H54 (cell line): ENCODE measurements at regions not wholly inside any gene's neighbourhood (a gene's known extent, or its start where the extent isn't known, plus 50 kb on each side); places are given as distances from the start of the nearest gene placed in this dataset.

Experiments used
- DNase-seq: peaks from one replicate; pipeline ENCODE4 v3.0.0; 2011; ENCODE audit warnings: low spot score, mixed read lengths; ENCODE audit not compliant: insufficient read length
- FAIRE-seq: peaks from 3 replicates; lab custom pipeline; 2011; peaks lifted over from hg19 to GRCh38; lab: Jason Lieb, UNC
- POLR2A ChIP-seq: IDR thresholded peaks from 2 replicates; pipeline ENCODE4 v1.6.1; 2011; ENCODE audit warnings: low read depth, mild to moderate bottlenecking, low read length

- FAIRE-seq (no peak), DNase-seq (no peak)
- no peak for TF ChIP-seq POLR2A
Observed at GRCh38 chr18:29321561-29321960, 1144.6 kb upstream of the CDH2 start.

GRCh38 chr18:29313312-29313711, 1136.4 kb upstream of the CDH2 start:
- TF ChIP-seq POLR2A, result no peak
- FAIRE-seq (no peak), DNase-seq (no peak)

- FAIRE-seq (no peak), DNase-seq (no peak)
- TF ChIP-seq POLR2A, result no peak
Observed at GRCh38 chr18:29311580-29311979, 1134.7 kb upstream of the CDH2 start.

- no peak for TF ChIP-seq POLR2A
- FAIRE-seq, result no peak
- DNase-seq, result no peak
Observed at GRCh38 chr18:29309366-29309765, 1132.4 kb upstream of the CDH2 start.

GRCh38 chr18:29307982-29308381, 1131.1 kb upstream of the CDH2 start:
- no peak for TF ChIP-seq POLR2A
- DNase-seq, result no peak
- no peak for FAIRE-seq

GRCh38 chr18:29307231-29307630, 1130.3 kb upstream of the CDH2 start:
- FAIRE-seq, result no peak
- TF ChIP-seq POLR2A, result no peak
- no peak for DNase-seq

GRCh38 chr18:29305516-29305915, 1128.6 kb upstream of the CDH2 start:
- DNase-seq (no peak), FAIRE-seq (no peak)
- TF ChIP-seq POLR2A, result no peak

- no peak for TF ChIP-seq POLR2A
- FAIRE-seq (no peak), DNase-seq (no peak)
Observed at GRCh38 chr18:29301048-29301447, 1124.1 kb upstream of the CDH2 start.

- FAIRE-seq (no peak), DNase-seq (no peak)
- no peak for TF ChIP-seq POLR2A
Observed at GRCh38 chr18:29285471-29285870, 1108.5 kb upstream of the CDH2 start.

GRCh38 chr18:29271501-29271900, 1094.6 kb upstream of the CDH2 start:
- DNase-seq, result no peak
- no peak for FAIRE-seq
- no peak for TF ChIP-seq POLR2A

- no peak for FAIRE-seq
- DNase-seq, result no peak
- no peak for TF ChIP-seq POLR2A
Observed at GRCh38 chr18:29259838-29260237, 1082.9 kb upstream of the CDH2 start.

- FAIRE-seq (no peak), DNase-seq (no peak)
- no peak for TF ChIP-seq POLR2A
Observed at GRCh38 chr18:29254123-29254522, 1077.2 kb upstream of the CDH2 start.

GRCh38 chr18:29251681-29252080, 1074.8 kb upstream of the CDH2 start:
- DNase-seq (no peak), FAIRE-seq (no peak)
- no peak for TF ChIP-seq POLR2A

GRCh38 chr18:29250843-29251242, 1073.9 kb upstream of the CDH2 start:
- no peak for TF ChIP-seq POLR2A
- no peak for DNase-seq
- FAIRE-seq, result no peak

- no peak for DNase-seq
- FAIRE-seq, result no peak
- no peak for TF ChIP-seq POLR2A
Observed at GRCh38 chr18:29250259-29250658, 1073.3 kb upstream of the CDH2 start.

GRCh38 chr18:29248805-29249204, 1071.9 kb upstream of the CDH2 start:
- FAIRE-seq (no peak), DNase-seq (no peak)

More at GRCh38 chr18:29248805-29249204, 1071.9 kb upstream of the CDH2 start:
- TF ChIP-seq POLR2A, result no peak
